ENCODE measurements at regions not wholly inside any gene's neighbourhood (a gene's known extent, or its start where the extent isn't known, plus 50 kb on each side); places are given as distances from the start of the nearest gene placed in this dataset.

- no peak for TF ChIP-seq FOXM1 (IDR thresholded peaks at IDR 0.05; ENCODE audit: borderline replicate concordance)
- no peak for TF ChIP-seq FOXA1 (IDR thresholded peaks at IDR 0.05)
- TF ChIP-seq SP1 (IDR thresholded peaks at IDR 0.05): no peak
- no peak for TF ChIP-seq BHLHE40 (IDR thresholded peaks at IDR 0.05; ENCODE audit: borderline replicate concordance)
- TF ChIP-seq LEF1 (IDR thresholded peaks at IDR 0.05; ENCODE audit: borderline replicate concordance): no peak
- no peak for TF ChIP-seq ARNT (IDR thresholded peaks at IDR 0.05)
- TF ChIP-seq ZNF384 (IDR thresholded peaks at IDR 0.05): no peak
- no peak for TF ChIP-seq NFRKB (IDR thresholded peaks at IDR 0.05)
- no peak for TF ChIP-seq ELF4 (IDR thresholded peaks at IDR 0.05)
- no peak for TF ChIP-seq HDGF (IDR thresholded peaks at IDR 0.05; ENCODE audit: borderline replicate concordance)
These were observed 367.7 kb downstream of the SLC16A7 start for GRCh38 chr12:59963546-59963945.

All from HEK293T (cell line).